ENCODE measurements at regions not wholly inside any gene's neighbourhood (a gene's known extent, or its start where the extent isn't known, plus 50 kb on each side); places are given as distances from the start of the nearest gene placed in this dataset.

GRCh38 chr4:84150177-84150576 lies 348.9 kb downstream of the NKX6-1 start:
- Histone ChIP-seq H2AFZ (no peak overlapping the region), H3K4me1 (ENCODE audit: insufficient read depth) (0 out of 2 replicates have a peak, but pooled peaks cover under 1% of the 10 kb centered on the region), H3K27ac (ENCODE audit: low read depth) (no peak overlapping the region), H3F3A (replicated peaks; ENCODE audit: low read depth) (no peaks in the 10 kb centered on the region), H3K4me3 (no peak overlapping the region), H3K79me2 (replicated peaks; ENCODE audit: insufficient read depth) (no peaks in the 10 kb centered on the region), H4K20me1 (replicated peaks; ENCODE audit: insufficient read depth) (no peaks in the 10 kb centered on the region), H3K4me2 (no peak overlapping the region), H3K27me3 (ENCODE audit: insufficient read depth) (no peaks in the 10 kb centered on the region), H3K36me3 (ENCODE audit: insufficient read depth) (no peaks in the 10 kb centered on the region), H3K9me2 (ENCODE audit: insufficient read depth) (no peaks in the 10 kb centered on the region; the same call in 1 of the 2 replicates)
- TF ChIP-seq NANOG (IDR thresholded peaks at IDR 0.05; ENCODE audit: borderline replicate concordance) (no peak), ZNF331 (CRISPR knock-in tag; IDR thresholded peaks at IDR 0.05; ENCODE audit: low read depth) (no peak), POLR2AphosphoS5 (IDR thresholded peaks at IDR 0.05; ENCODE audit: low read depth) (no peak), EZH2phosphoT487 (IDR thresholded peaks at IDR 0.05; ENCODE audit: unreplicated experiment) (no peak), EZH2 (IDR thresholded peaks at IDR 0.05; ENCODE audit: low read depth, unreplicated experiment) (no peak), ETS1 (IDR thresholded peaks at IDR 0.05) (no peak), REST (IDR thresholded peaks at IDR 0.05; ENCODE audit: unreplicated experiment) (no peak)
- Mint-ChIP-seq H3K27me3 (ENCODE audit: insufficient read depth, low read depth, poor library complexity) (peaks cover 2% of the 10 kb centered on the region), H3K4me1 (peaks cover 5% of the 10 kb centered on the region), H3K36me3 (ENCODE audit: low read depth) (no peaks in the 10 kb centered on the region), H3K4me3 (no peak overlapping the region), H3K9me3 (no peaks in the 10 kb centered on the region), H3K27ac (no peak overlapping the region)
- no peak for DNase-seq (ENCODE audit: low spot score)
- ATAC-seq: no peak

GRCh38 chr4:84147831-84148230 lies 351.3 kb downstream of the NKX6-1 start:
- peaks cover 2% of the 10 kb centered on the region for H3K27me3 Mint-ChIP-seq (ENCODE audit: insufficient read depth, low read depth, poor library complexity)
- no peak overlapping the region for H3K4me3 Mint-ChIP-seq
- no peak overlapping the region; the same call in 1 of the 2 replicates for H3K27ac Mint-ChIP-seq
- H3K4me1 Mint-ChIP-seq: no peaks in the 10 kb centered on the region
- no peaks in the 10 kb centered on the region for H3K36me3 Mint-ChIP-seq (ENCODE audit: low read depth)
- Histone ChIP-seq H3K4me1 (ENCODE audit: insufficient read depth) (no peaks in the 10 kb centered on the region), H3K4me2 (no peak overlapping the region), H3K36me3 (ENCODE audit: insufficient read depth) (no peaks in the 10 kb centered on the region), H3K27ac (ENCODE audit: low read depth) (no peak overlapping the region), H2AFZ (no peak overlapping the region), H3K4me3 (no peak overlapping the region), H3F3A (replicated peaks; ENCODE audit: low read depth) (no peaks in the 10 kb centered on the region), H3K79me2 (replicated peaks; ENCODE audit: insufficient read depth) (no peaks in the 10 kb centered on the region), H3K9me2 (ENCODE audit: insufficient read depth) (no peaks in the 10 kb centered on the region), H3K27me3 (ENCODE audit: insufficient read depth) (no peaks in the 10 kb centered on the region), H4K20me1 (replicated peaks; ENCODE audit: insufficient read depth) (no peaks in the 10 kb centered on the region)
- H3K9me3 Mint-ChIP-seq: no peaks in the 10 kb centered on the region
- DNase-seq (ENCODE audit: low spot score) (no peak), ATAC-seq (no peak)
- TF ChIP-seq ZNF331 (CRISPR knock-in tag; IDR thresholded peaks at IDR 0.05; ENCODE audit: low read depth): no peak
- TF ChIP-seq REST (IDR thresholded peaks at IDR 0.05; ENCODE audit: unreplicated experiment): no peak
- no peak for TF ChIP-seq JUNB (IDR thresholded peaks at IDR 0.05; ENCODE audit: unreplicated experiment)
- no peak for TF ChIP-seq STAT1 (IDR thresholded peaks at IDR 0.05; ENCODE audit: unreplicated experiment)
- no peak for TF ChIP-seq CTCF (conservative IDR thresholded peaks at IDR 0.05; ENCODE audit: low read depth in 2 of 2)
- no peak for TF ChIP-seq EZH2phosphoT487 (IDR thresholded peaks at IDR 0.05; ENCODE audit: unreplicated experiment)
- no peak for TF ChIP-seq ZNF114 (CRISPR knock-in tag; IDR thresholded peaks at IDR 0.05)
- TF ChIP-seq CREB1 (CRISPR knock-in tag; IDR thresholded peaks at IDR 0.05; ENCODE audit: low read depth): no peak

Data from GM23338 (cell line).